GM19395 (cell line): ENCODE measurements at regions not wholly inside any gene's neighbourhood (a gene's known extent, or its start where the extent isn't known, plus 50 kb on each side); places are given as distances from the start of the nearest gene placed in this dataset.

Experiments used
- ATAC-seq: cut with Tn5 transposase; IDR thresholded peaks from one replicate; pipeline ENCODE4 v1.9.1; 2021; ENCODE audit warnings: mild to moderate bottlenecking, moderate library complexity; ENCODE audit not compliant: unreplicated experiment

GRCh38 chr13:80284290-80284689, 56.6 kb downstream of the SPRY2 start:
- no peak for ATAC-seq

- no peak for ATAC-seq
Measured at GRCh38 chr13:80278706-80279105, 62.2 kb downstream of the SPRY2 start.

- no peak for ATAC-seq
Measured at GRCh38 chr13:80276371-80277289, 64.3 kb downstream of the SPRY2 start.

- no peak for ATAC-seq
Measured at GRCh38 chr13:80274643-80275042, 66.3 kb downstream of the SPRY2 start.

GRCh38 chr13:80273718-80274117, 67.2 kb downstream of the SPRY2 start:
- ATAC-seq: no peak

GRCh38 chr13:80265348-80265747, 75.6 kb downstream of the SPRY2 start:
- ATAC-seq: peak; percentile 79

- ATAC-seq: no peak
Measured at GRCh38 chr13:80263745-80264513, 77.0 kb downstream of the SPRY2 start.

GRCh38 chr13:80262051-80262695, 78.8 kb downstream of the SPRY2 start:
- ATAC-seq: no peak

GRCh38 chr13:80259159-80259558, 81.8 kb downstream of the SPRY2 start:
- ATAC-seq: peak; percentile 87

GRCh38 chr13:80256352-80256932, 84.5 kb downstream of the SPRY2 start:
- peak; percentile 80 for ATAC-seq

- ATAC-seq: no peak
Measured at GRCh38 chr13:80255946-80256345, 85.0 kb downstream of the SPRY2 start.

GRCh38 chr13:80251403-80251802, 89.5 kb downstream of the SPRY2 start:
- ATAC-seq: no peak

- ATAC-seq: no peak
Measured at GRCh38 chr13:80250213-80250810, 90.6 kb downstream of the SPRY2 start.

GRCh38 chr13:80249516-80250212, 91.3 kb downstream of the SPRY2 start:
- no peak for ATAC-seq

GRCh38 chr13:80245162-80245733, 95.7 kb downstream of the SPRY2 start:
- no peak for ATAC-seq

- no peak for ATAC-seq
Measured at GRCh38 chr13:80244574-80244973, 96.4 kb downstream of the SPRY2 start.

GRCh38 chr13:80242728-80243427, 98.0 kb downstream of the SPRY2 start:
- ATAC-seq: no peak

- ATAC-seq: no peak
Measured at GRCh38 chr13:80239571-80240255, 101.2 kb downstream of the SPRY2 start.

GRCh38 chr13:80239116-80239515, 101.8 kb downstream of the SPRY2 start:
- no peak for ATAC-seq
